ENCODE measurements at regions not wholly inside any gene's neighbourhood (a gene's known extent, or its start where the extent isn't known, plus 50 kb on each side); places are given as distances from the start of the nearest gene placed in this dataset.

DNA sequence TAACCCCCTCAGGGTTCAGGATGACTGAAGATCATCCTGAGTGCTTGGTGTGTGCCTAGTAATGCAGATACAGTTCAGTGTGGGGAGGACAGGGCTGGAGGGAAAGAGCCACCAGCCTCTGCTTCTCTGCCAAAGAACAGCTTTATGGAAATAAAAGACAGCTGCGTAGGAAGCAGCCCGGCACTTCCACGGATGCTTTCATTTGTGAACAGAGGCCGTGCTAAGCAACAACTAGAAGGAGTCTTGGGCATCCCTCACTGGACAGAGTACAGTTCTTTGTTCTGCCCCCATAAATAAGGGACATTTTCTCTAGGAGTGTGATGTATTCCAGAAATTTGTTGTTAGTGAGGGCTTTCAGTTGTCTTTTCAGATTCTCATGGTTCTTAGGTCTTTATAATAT, 194.8 kb upstream of the RGMA start:
- H4K5ac ChIP-seq (ENCODE audit: insufficient read length, low read depth, low read length), result no peak overlapping the region
- no peak overlapping the region for H4K8ac ChIP-seq (ENCODE audit: extremely low read depth, insufficient read depth, low read length)
- 75% methylated on average over 4 of the region's 4 CpGs; no CpG with 5 or more reads in 1 of the 2 experiments for WGBS, 2 experiments (ENCODE audit: extremely low coverage in 1 of 2, insufficient coverage in 1 of 2, insufficient read length in 1 of 2, insufficient replicate concordance in 2 of 2, low coverage in 1 of 2, low lambda C conversion rate in 2 of 2, missing lambda C conversion rate in 1 of 2)
- DNase-seq (ENCODE audit: low read depth in 1 of 2, low spot score in 2 of 2) (no peak), FAIRE-seq (no peak)
- H2BK120ac ChIP-seq (replicated peaks; ENCODE audit: low read depth, low read length), result no peak overlapping the region
- H3K18ac ChIP-seq (ENCODE audit: extremely low read depth, low read length), result no peak overlapping the region
- H3K23ac ChIP-seq (ENCODE audit: insufficient read length), result no peak overlapping the region
- H3K79me1 ChIP-seq (ENCODE audit: low read depth, low read length), result no peaks in the 10 kb centered on the region
- no peaks in the 10 kb centered on the region for H3K9me3 ChIP-seq (ENCODE audit: insufficient read depth in 2 of 2, low read depth in 1 of 2, low read length in 1 of 2)
- no peak for TF ChIP-seq GTF2F1 (IDR thresholded peaks at IDR 0.05; ENCODE audit: borderline replicate concordance, low read depth, low read length)
- TF ChIP-seq TBP (IDR thresholded peaks at IDR 0.05; ENCODE audit: low read depth, low read length), result no peak
- TF ChIP-seq RAD21 (IDR thresholded peaks at IDR 0.05 in 1 of 2, conservative IDR thresholded peaks at IDR 0.05 in 1 of 2; ENCODE audit: low read depth in 2 of 2, low read length in 2 of 2), result no peak
- no peak for TF ChIP-seq BRCA1 (IDR thresholded peaks at IDR 0.05; ENCODE audit: low read depth, low read length)
- no peak for TF ChIP-seq BCL11A (IDR thresholded peaks at IDR 0.05; ENCODE audit: low read depth in 2 of 2, low read length in 2 of 2)
- TF ChIP-seq POLR2A (IDR thresholded peaks at IDR 0.05; ENCODE audit: control extremely low read depth in 1 of 2, low read depth in 2 of 2, low read length in 2 of 2), result no peak
- no peak for TF ChIP-seq JUN (IDR thresholded peaks at IDR 0.05; ENCODE audit: low read depth, low read length)
- TF ChIP-seq SAP30 (IDR thresholded peaks at IDR 0.05; ENCODE audit: insufficient read depth, insufficient replicate concordance, low read length), result no peak
- no peak for TF ChIP-seq TEAD4 (IDR thresholded peaks at IDR 0.05; ENCODE audit: low read depth, low read length)
- TF ChIP-seq RXRA (IDR thresholded peaks at IDR 0.05; ENCODE audit: insufficient read depth, low read depth, low read length), result no peak
- no peak for TF ChIP-seq CEBPB (IDR thresholded peaks at IDR 0.05; ENCODE audit: low read depth, low read length)
- TF ChIP-seq CREB1 (IDR thresholded peaks at IDR 0.05), result no peak
- TF ChIP-seq RBBP5 (IDR thresholded peaks at IDR 0.05; ENCODE audit: borderline replicate concordance, low read depth, low read length), result no peak
- no peak overlapping the region for H3K4me3 ChIP-seq (ENCODE audit: extremely low read depth in 1 of 4, insufficient read depth in 2 of 4, low read depth in 3 of 4, low read length in 4 of 4)
- no peaks in the 10 kb centered on the region for H3K23me2 ChIP-seq (ENCODE audit: low read depth, low read length)
- no peak overlapping the region for H2BK12ac ChIP-seq (ENCODE audit: low read depth, low read length)
- H3K9ac ChIP-seq (replicated peaks in 1 of 4; ENCODE audit: extremely low read depth in 1 of 4, low read depth in 3 of 4, low read length in 3 of 4), result no peak overlapping the region
- POLR2A ChIA-PET (ENCODE audit: partially characterized antibody), result no interaction called here
- H3K79me2 ChIP-seq (ENCODE audit: control insufficient read depth in 1 of 2, insufficient read depth in 2 of 2, low read length in 2 of 2), result no peaks in the 10 kb centered on the region
- no peak overlapping the region for H2AFZ ChIP-seq (ENCODE audit: low read length)
- CTCF ChIA-PET (ENCODE audit: partially characterized antibody), result interaction anchor here (0.6 to 1.4 kb wide), 3 partner anchors 48 to 380 kb away, joined by 3 to 4 read pairs (median 3); no protein-coding TSS in a partner anchor
- H3K4ac ChIP-seq (replicated peaks; ENCODE audit: insufficient read length, low read depth, low read length), result no peak overlapping the region
- H3K56ac ChIP-seq (replicated peaks; ENCODE audit: insufficient read length, low read depth, low read length), result no peak overlapping the region
- H3K4me1 ChIP-seq (replicated peaks in 1 of 4; ENCODE audit: control insufficient read depth in 3 of 4, insufficient read depth in 4 of 4, low read length in 3 of 4), result peaks cover 3 to 11% (median 5%) of the 10 kb centered on the region in 4 experiments; a peak in 6 of 7 replicates
- no peaks in the 10 kb centered on the region for H3K36me3 ChIP-seq (ENCODE audit: control insufficient read depth in 2 of 4, insufficient read depth in 4 of 4, low read length in 3 of 4)
- 0 out of 2 replicates have a peak overlapping the region, but pooled peaks have one; percentile 31 for H2AK5ac ChIP-seq (ENCODE audit: low read depth, low read length)
- H3K27me3 ChIP-seq (replicated peaks in 1 of 4; ENCODE audit: control insufficient read depth in 3 of 4, extremely low read depth in 1 of 4, insufficient read depth in 3 of 4, low read length in 3 of 4), result peaks cover 0 to 5% (median 0%) of the 10 kb centered on the region in 4 experiments; a peak in 1 of 7 replicates
- no peak overlapping the region for H3K14ac ChIP-seq (ENCODE audit: insufficient read length)
- no peak overlapping the region for H2BK5ac ChIP-seq (ENCODE audit: low read depth, low read length)
- no peak overlapping the region for H4K91ac ChIP-seq (replicated peaks; ENCODE audit: insufficient read length, low read length)
- H2BK20ac ChIP-seq (ENCODE audit: low read length), result no peak overlapping the region
- H3K27ac ChIP-seq (ENCODE audit: low read depth, low read length), result no peak overlapping the region
- H2BK15ac ChIP-seq (ENCODE audit: low read length), result 0 out of 2 replicates have a peak overlapping the region, but pooled peaks have one; percentile 25
- no peaks in the 10 kb centered on the region for H4K20me1 ChIP-seq (replicated peaks in 1 of 2; ENCODE audit: control insufficient read depth in 1 of 2, insufficient read depth in 2 of 2, low read length in 2 of 2)
- H3K4me2 ChIP-seq (ENCODE audit: insufficient read depth in 1 of 2, low read depth in 2 of 2, low read length in 2 of 2), result no peak overlapping the region

Data from H1 (cell line).